Fibroblast of lung (primary cell): ENCODE measurements at regions not wholly inside any gene's neighbourhood (a gene's known extent, or its start where the extent isn't known, plus 50 kb on each side); places are given as distances from the start of the nearest gene placed in this dataset.

Source experiments
- DNase-seq, 2 donors: peaks; one replicate each; pipeline versions ENCODE4 v3.0.0 to v3.0.0-alpha.2; 2010; ENCODE audit warnings: low read depth in 2 of 2
- H2AFZ ChIP-seq: 2 replicates; pipeline ENCODE4 v1.5.1; 2012; ENCODE audit warnings: low read length, control low read depth, inconsistent platforms
- H3K27ac ChIP-seq: 2 replicates; pipeline ENCODE4 v1.5.1; 2011; ENCODE audit warnings: low read length, control low read depth; ENCODE audit not compliant: insufficient read depth
- H3K27me3 ChIP-seq: 2 replicates; pipeline ENCODE4 v1.5.1; 2011; ENCODE audit warnings: mild to moderate bottlenecking, low read length; ENCODE audit not compliant: control insufficient read depth, insufficient read depth
- H3K36me3 ChIP-seq: 2 replicates; pipeline ENCODE4 v1.5.1; 2011; ENCODE audit warnings: low read length; ENCODE audit not compliant: control insufficient read depth, insufficient read depth
- H3K4me1 ChIP-seq: 2 replicates; pipeline ENCODE4 v1.5.1; 2011; ENCODE audit warnings: low read length; ENCODE audit not compliant: control insufficient read depth, insufficient read depth; ENCODE audit errors: extremely low read depth
- H3K4me2 ChIP-seq: 2 replicates; pipeline ENCODE4 v1.5.1; 2011; ENCODE audit warnings: low read length, control low read depth; ENCODE audit not compliant: insufficient read depth; ENCODE audit errors: extremely low read depth
- H3K4me3 ChIP-seq, 4 experiments: fragments of 200-600 bp in 1 of 4; sonication (generic) in 1 of 4; replicated peaks in 1 of 4; 2 replicates each; pipeline ENCODE4 v1.5.1; 2011 to 2016; ENCODE audit warnings: low read length in 4 of 4, low read depth in 3 of 4, mild to moderate bottlenecking in 3 of 4, control low read depth in 2 of 4, inconsistent platforms in 1 of 4, mixed read lengths in 1 of 4; ENCODE audit not compliant: insufficient read depth in 1 of 4; ENCODE audit errors: control extremely low read depth in 1 of 4
- H3K79me2 ChIP-seq: 2 replicates; pipeline ENCODE4 v1.5.1; 2012; ENCODE audit warnings: mild to moderate bottlenecking, low read length, inconsistent platforms; ENCODE audit not compliant: control insufficient read depth, insufficient read depth
- H3K9ac ChIP-seq: 2 replicates; pipeline ENCODE4 v1.5.1; 2011; ENCODE audit warnings: mild to moderate bottlenecking, low read length, control low read depth; ENCODE audit not compliant: insufficient read depth
- H3K9me3 ChIP-seq: 2 replicates; pipeline ENCODE4 v1.5.1; 2012; ENCODE audit warnings: low read depth, low read length; ENCODE audit not compliant: control insufficient read depth, insufficient read depth
- H4K20me1 ChIP-seq: 2 replicates; pipeline ENCODE4 v1.5.1; 2011; ENCODE audit warnings: low read length; ENCODE audit not compliant: control insufficient read depth, insufficient read depth; ENCODE audit errors: extremely low read depth
- CTCF ChIP-seq, 2 donors: IDR thresholded peaks in 1 of 2; conservative IDR thresholded peaks in 1 of 2; 1 replicate in 1 of 2; 2 replicates in 1 of 2; pipeline ENCODE4 v1.5.1; 2011 to 2012; ENCODE audit warnings: low read length in 2 of 2, control low read depth in 1 of 2, inconsistent platforms in 1 of 2, low read depth in 1 of 2, mild to moderate bottlenecking in 1 of 2
- EZH2 ChIP-seq: IDR thresholded peaks from 2 replicates; pipeline ENCODE4 v1.5.1; 2012; ENCODE audit warnings: low read length, control low read depth, mild to moderate bottlenecking; ENCODE audit errors: missing control alignments

DNA sequence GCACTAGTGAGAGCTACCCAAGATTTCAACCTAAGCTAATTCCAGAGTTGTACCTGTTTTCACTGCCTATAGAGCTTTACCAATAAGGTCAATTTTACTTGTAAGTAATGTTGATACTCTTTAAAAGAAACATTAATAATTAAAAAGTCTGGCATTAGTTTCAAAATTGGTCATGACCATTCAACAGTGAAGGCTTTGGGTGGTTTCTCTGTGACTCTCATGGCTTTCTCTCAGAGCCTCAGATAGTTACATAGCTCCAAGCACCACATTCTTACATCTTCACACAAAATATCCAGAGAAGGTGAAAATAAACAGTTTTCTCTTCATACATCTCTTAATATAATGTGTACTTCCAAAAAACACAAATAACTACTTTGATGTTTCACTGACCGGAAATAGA is 61.5 kb upstream of the TCF12 start:
- H3K36me3 ChIP-seq, result no peaks in the 10 kb centered on the region
- no peaks in the 10 kb centered on the region for H3K4me1 ChIP-seq
- H3K27ac ChIP-seq, result no peak overlapping the region
- no peaks in the 10 kb centered on the region for H3K79me2 ChIP-seq
- no peak overlapping the region for H3K4me2 ChIP-seq
- H3K4me3 ChIP-seq, result no peak overlapping the region
- no peaks in the 10 kb centered on the region for H3K27me3 ChIP-seq
- no peaks in the 10 kb centered on the region for H4K20me1 ChIP-seq
- H3K9me3 ChIP-seq, result no peaks in the 10 kb centered on the region
- no peak overlapping the region for H2AFZ ChIP-seq
- DNase-seq, result no peak
- H3K9ac ChIP-seq, result no peak overlapping the region
- TF ChIP-seq EZH2 (no peak), CTCF (conservative IDR thresholded peaks at IDR 0.05 in 1 of 2, IDR thresholded peaks at IDR 0.05 in 1 of 2; ENCODE audit: low read depth in 1 of 2, low read length in 2 of 2) (no peak)

- H3K9ac ChIP-seq, result no peak overlapping the region
- no peak for TF ChIP-seq EZH2
- TF ChIP-seq CTCF (conservative IDR thresholded peaks at IDR 0.05 in 1 of 2, IDR thresholded peaks at IDR 0.05 in 1 of 2; ENCODE audit: low read depth in 1 of 2, low read length in 2 of 2), result no peak
These were observed 73.6 kb upstream of the TCF12 start for GRCh38 chr15:56844892-56845291.

GRCh38 chr15:56844471-56844870 is 74.0 kb upstream of the TCF12 start:
- H4K20me1 ChIP-seq, result no peaks in the 10 kb centered on the region
- H3K9me3 ChIP-seq, result no peaks in the 10 kb centered on the region
- H3K27ac ChIP-seq, result no peak overlapping the region
- H3K4me2 ChIP-seq, result no peak overlapping the region
- no peak overlapping the region for H3K9ac ChIP-seq
- H3K27me3 ChIP-seq, result no peaks in the 10 kb centered on the region
- no peaks in the 10 kb centered on the region for H3K79me2 ChIP-seq
- H3K4me3 ChIP-seq, result no peak overlapping the region
- TF ChIP-seq EZH2 (no peak), CTCF (conservative IDR thresholded peaks at IDR 0.05 in 1 of 2, IDR thresholded peaks at IDR 0.05 in 1 of 2; ENCODE audit: low read depth in 1 of 2, low read length in 2 of 2) (no peak)
- no peaks in the 10 kb centered on the region for H3K4me1 ChIP-seq
- DNase-seq, result no peak
- H2AFZ ChIP-seq, result no peak overlapping the region
- H3K36me3 ChIP-seq, result no peaks in the 10 kb centered on the region

More at GRCh38 chr15:56844892-56845291, 73.6 kb upstream of the TCF12 start:
- Histone ChIP-seq H4K20me1 (no peaks in the 10 kb centered on the region), H3K4me2 (no peak overlapping the region), H3K27me3 (no peaks in the 10 kb centered on the region), H3K9me3 (no peaks in the 10 kb centered on the region), H3K4me1 (no peaks in the 10 kb centered on the region), H3K4me3 (no peak overlapping the region), H2AFZ (no peak overlapping the region), H3K79me2 (no peaks in the 10 kb centered on the region), H3K36me3 (no peaks in the 10 kb centered on the region), H3K27ac (no peak overlapping the region)
- DNase-seq, result no peak
